Osteocyte (in vitro differentiated cells): ENCODE measurements at regions not wholly inside any gene's neighbourhood (a gene's known extent, or its start where the extent isn't known, plus 50 kb on each side); places are given as distances from the start of the nearest gene placed in this dataset.

Source experiments
- DNase-seq: peaks from one replicate; pipeline ENCODE4 v3.0.0; 2021; ENCODE audit warnings: mixed read lengths; ENCODE audit not compliant: unreplicated experiment; ENCODE audit errors: extremely low spot score
- H3K27ac Mint-ChIP-seq: one replicate; pipeline ENCODE4 v1.8.0; 2021; ENCODE audit warnings: mild to moderate bottlenecking, mixed read lengths; ENCODE audit not compliant: unreplicated experiment
- H3K27me3 Mint-ChIP-seq: one replicate; pipeline ENCODE4 v1.8.0; 2021; ENCODE audit warnings: mixed read lengths; ENCODE audit not compliant: unreplicated experiment
- H3K36me3 Mint-ChIP-seq: one replicate; pipeline ENCODE4 v1.8.0; 2021; ENCODE audit warnings: mixed read lengths; ENCODE audit not compliant: unreplicated experiment
- H3K4me1 Mint-ChIP-seq: one replicate; pipeline ENCODE4 v1.8.0; 2021; ENCODE audit warnings: mixed read lengths; ENCODE audit not compliant: unreplicated experiment
- H3K4me3 Mint-ChIP-seq: one replicate; pipeline ENCODE4 v1.8.0; 2021; ENCODE audit warnings: mild to moderate bottlenecking, moderate library complexity, mixed read lengths; ENCODE audit not compliant: unreplicated experiment
- H3K9me3 Mint-ChIP-seq: one replicate; pipeline ENCODE4 v1.8.0; 2021; ENCODE audit warnings: mixed read lengths; ENCODE audit not compliant: unreplicated experiment
- TF ChIP-seq, protein P1 (sequence below): fragments of 200-600 bp; sonication (generic); IDR thresholded peaks from 2 replicates; pipeline ENCODE4 v1.5.0; 2021; ENCODE audit warnings: antibody characterized with exemption, mild to moderate bottlenecking, moderate library complexity

DNA sequence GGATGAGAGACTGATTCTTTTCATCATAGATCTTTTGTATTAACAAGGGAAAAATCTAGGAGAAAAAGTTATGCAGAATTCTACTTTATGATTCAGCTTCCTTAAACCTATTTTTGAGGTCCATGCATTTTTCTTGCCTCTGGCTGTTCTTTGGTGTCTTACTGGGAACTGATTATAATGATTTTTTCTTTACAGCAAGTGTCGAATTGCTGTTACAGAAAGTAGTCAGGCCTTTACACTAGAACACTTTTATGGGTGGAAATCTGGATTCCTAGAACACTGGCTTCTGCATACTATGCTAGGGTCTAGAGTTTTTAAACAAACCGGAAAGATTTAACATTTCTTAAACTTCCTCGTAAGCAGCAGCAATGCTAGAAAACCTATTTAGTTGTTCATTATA is 302.6 kb downstream of the NUP35 start:
- no peaks in the 10 kb centered on the region for H3K36me3 Mint-ChIP-seq
- TF ChIP-seq, protein P1, sequence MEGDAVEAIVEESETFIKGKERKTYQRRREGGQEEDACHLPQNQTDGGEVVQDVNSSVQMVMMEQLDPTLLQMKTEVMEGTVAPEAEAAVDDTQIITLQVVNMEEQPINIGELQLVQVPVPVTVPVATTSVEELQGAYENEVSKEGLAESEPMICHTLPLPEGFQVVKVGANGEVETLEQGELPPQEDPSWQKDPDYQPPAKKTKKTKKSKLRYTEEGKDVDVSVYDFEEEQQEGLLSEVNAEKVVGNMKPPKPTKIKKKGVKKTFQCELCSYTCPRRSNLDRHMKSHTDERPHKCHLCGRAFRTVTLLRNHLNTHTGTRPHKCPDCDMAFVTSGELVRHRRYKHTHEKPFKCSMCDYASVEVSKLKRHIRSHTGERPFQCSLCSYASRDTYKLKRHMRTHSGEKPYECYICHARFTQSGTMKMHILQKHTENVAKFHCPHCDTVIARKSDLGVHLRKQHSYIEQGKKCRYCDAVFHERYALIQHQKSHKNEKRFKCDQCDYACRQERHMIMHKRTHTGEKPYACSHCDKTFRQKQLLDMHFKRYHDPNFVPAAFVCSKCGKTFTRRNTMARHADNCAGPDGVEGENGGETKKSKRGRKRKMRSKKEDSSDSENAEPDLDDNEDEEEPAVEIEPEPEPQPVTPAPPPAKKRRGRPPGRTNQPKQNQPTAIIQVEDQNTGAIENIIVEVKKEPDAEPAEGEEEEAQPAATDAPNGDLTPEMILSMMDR: no peak
- H3K27me3 Mint-ChIP-seq: no peaks in the 10 kb centered on the region
- no peak overlapping the region for H3K4me3 Mint-ChIP-seq
- no peaks in the 10 kb centered on the region for H3K9me3 Mint-ChIP-seq
- H3K27ac Mint-ChIP-seq: no peak overlapping the region
- no peak for DNase-seq
- H3K4me1 Mint-ChIP-seq: no peaks in the 10 kb centered on the region

DNA sequence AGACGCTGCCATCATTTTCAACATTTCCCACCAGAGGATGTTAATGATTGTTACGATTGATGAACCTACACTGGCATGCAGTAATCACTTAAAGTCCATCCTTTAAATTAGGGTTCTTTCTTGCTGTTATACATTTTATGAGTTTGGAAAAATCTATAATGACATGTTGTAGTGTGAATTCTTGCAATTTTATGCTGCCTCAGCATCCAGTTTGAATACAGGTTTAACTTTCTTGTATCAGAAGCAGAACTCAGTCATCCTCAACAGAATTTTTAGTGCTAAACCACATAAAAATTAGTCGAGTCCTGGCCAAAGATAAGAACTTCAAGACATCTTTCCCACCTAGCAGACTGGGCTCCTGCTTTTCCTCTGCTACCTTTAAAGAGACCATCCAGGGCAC is 303.3 kb downstream of the NUP35 start:
- TF ChIP-seq, protein P1: no peak
- H3K4me3 Mint-ChIP-seq: no peak overlapping the region
- DNase-seq: no peak
- H3K36me3 Mint-ChIP-seq: no peaks in the 10 kb centered on the region
- H3K27me3 Mint-ChIP-seq: no peaks in the 10 kb centered on the region
- no peak overlapping the region for H3K27ac Mint-ChIP-seq
- H3K9me3 Mint-ChIP-seq: no peaks in the 10 kb centered on the region
- H3K4me1 Mint-ChIP-seq: no peaks in the 10 kb centered on the region

DNA sequence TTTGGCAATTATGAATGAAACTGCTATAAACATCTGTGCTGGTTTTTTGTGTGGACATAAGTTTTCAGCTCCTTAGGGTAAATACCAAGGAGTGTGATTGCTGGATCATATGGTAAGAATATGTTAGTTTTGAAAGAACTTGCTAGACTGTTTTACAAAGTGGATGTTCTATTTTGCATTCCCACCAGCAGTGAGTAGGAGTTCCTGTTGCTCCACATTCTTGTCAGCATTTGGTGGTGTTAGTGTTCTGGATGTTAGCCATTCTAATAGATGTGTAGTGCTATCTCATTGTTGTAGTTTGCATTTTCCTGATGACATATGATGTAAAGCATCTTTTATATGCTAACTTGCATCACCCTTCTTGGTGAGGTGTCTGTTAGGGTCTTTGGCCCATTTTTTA is 304.6 kb downstream of the NUP35 start:
- Mint-ChIP-seq H3K9me3 (no peaks in the 10 kb centered on the region), H3K4me3 (no peak overlapping the region), H3K36me3 (no peaks in the 10 kb centered on the region), H3K27me3 (no peaks in the 10 kb centered on the region), H3K27ac (no peak overlapping the region), H3K4me1 (no peaks in the 10 kb centered on the region)
- DNase-seq: no peak
- TF ChIP-seq, protein P1: no peak

DNA sequence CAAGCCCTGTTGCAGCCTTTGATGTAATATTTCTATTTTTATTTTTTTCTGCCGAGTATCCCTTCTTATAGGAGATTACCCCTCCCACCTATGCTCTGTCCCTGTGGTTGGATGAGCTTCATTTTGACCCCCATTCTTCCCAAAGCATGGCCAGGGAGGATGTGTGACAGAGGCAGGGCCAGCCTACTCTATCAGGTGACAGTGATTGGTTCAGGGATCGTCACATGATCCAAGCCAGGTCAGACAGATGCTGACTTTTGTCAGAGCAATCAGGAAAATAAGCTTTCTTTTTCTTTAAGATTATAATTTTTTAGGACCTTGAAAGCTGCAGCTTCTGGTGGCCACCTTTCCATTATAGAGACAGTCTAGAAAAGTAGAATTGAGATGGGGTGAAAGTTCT is 314.3 kb downstream of the NUP35 start:
- TF ChIP-seq, protein P1: no peak
- DNase-seq: no peak
- no peak overlapping the region for H3K4me3 Mint-ChIP-seq
- H3K27ac Mint-ChIP-seq: no peak overlapping the region
- H3K4me1 Mint-ChIP-seq: no peaks in the 10 kb centered on the region
- H3K9me3 Mint-ChIP-seq: no peaks in the 10 kb centered on the region
- H3K36me3 Mint-ChIP-seq: no peaks in the 10 kb centered on the region
- peaks cover 4% of the 10 kb centered on the region for H3K27me3 Mint-ChIP-seq

DNA sequence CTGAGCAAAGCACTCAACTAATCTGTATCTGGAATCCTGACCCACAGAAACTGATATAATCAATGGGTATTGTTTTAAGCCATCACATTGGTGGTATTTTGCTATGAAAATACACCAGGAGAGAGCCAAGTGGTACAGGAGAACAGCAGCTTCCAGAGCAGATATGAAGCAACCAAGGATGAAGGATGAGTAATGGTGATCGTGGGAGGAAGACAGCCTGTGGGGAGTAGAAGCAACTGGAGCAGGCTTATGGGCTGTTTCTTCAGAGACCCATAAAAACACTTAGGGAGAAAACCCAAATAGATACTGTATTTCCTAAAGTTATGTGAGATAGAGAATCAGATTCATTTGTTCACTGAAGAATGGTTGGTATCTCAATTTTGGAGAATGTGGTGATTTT is 330.8 kb downstream of the NUP35 start:
- H3K27ac Mint-ChIP-seq: no peak overlapping the region
- H3K36me3 Mint-ChIP-seq: no peaks in the 10 kb centered on the region
- H3K4me1 Mint-ChIP-seq: no peaks in the 10 kb centered on the region
- no peaks in the 10 kb centered on the region for H3K9me3 Mint-ChIP-seq
- DNase-seq: no peak
- TF ChIP-seq, protein P1: no peak
- no peaks in the 10 kb centered on the region for H3K27me3 Mint-ChIP-seq
- no peak overlapping the region for H3K4me3 Mint-ChIP-seq
